GM12878 (cell line): ENCODE measurements at regions not wholly inside any gene's neighbourhood (a gene's known extent, or its start where the extent isn't known, plus 50 kb on each side); places are given as distances from the start of the nearest gene placed in this dataset.

Source experiments
- ATAC-seq: fragments of 200-7000 bp; cut with Tn5 transposase; 3 replicates; pipeline ENCODE4 v1.9.1; 2020; ENCODE audit warnings: mild to moderate bottlenecking, moderate library complexity
- BruUV-seq: library from RNA; stranded (reverse); fragments of 400-500 nt; replicated peaks from 2 replicates; lab custom pipeline; 2021; lab: Mats Ljungman, UMichigan
- CTCF ChIA-PET: fragments of 300-600 bp; sonication (Branson Sonifier 250); formaldehyde crosslinking; extraction: SDS; loops from one replicate; lab custom pipeline; 2021; ENCODE audit warnings: inconsistent platforms; lab: Yijun Ruan, JAX
- POLR2A ChIA-PET: fragments of 350-600 bp; formaldehyde crosslinking; extraction: SDS; loops from one replicate; lab custom pipeline; 2021; ENCODE audit warnings: inconsistent platforms; lab: Charles Lee
- RAD21 ChIA-PET: fragments of 300-600 bp; sonication (Branson Sonifier 250); formaldehyde crosslinking; loops from one replicate; lab custom pipeline; 2023; ENCODE audit warnings: antibody characterized with exemption; ENCODE audit not compliant: unreplicated experiment; lab: Charles Lee
- SMC1A ChIA-PET: fragments of 300-600 bp; sonication (Branson Sonifier 250); formaldehyde crosslinking; loops from one replicate; lab custom pipeline; 2023; ENCODE audit not compliant: unreplicated experiment, uncharacterized antibody; lab: Charles Lee
- DNase-seq: peaks from one replicate; pipeline ENCODE4 v3.0.0-alpha.2; 2011; ENCODE audit warnings: low read depth, low spot score
- FAIRE-seq: peaks from 3 replicates; lab custom pipeline; 2011; peaks lifted over from hg19 to GRCh38; lab: Jason Lieb, UNC
- H2AFZ ChIP-seq: 2 replicates; pipeline ENCODE4 v1.6.0; 2011; ENCODE audit warnings: low read depth, low read length, control low read depth; ENCODE audit not compliant: control insufficient read depth
- H3K27ac ChIP-seq: 2 replicates; pipeline ENCODE4 v1.5.1; 2011; ENCODE audit warnings: control low read depth; ENCODE audit not compliant: control insufficient read depth, insufficient read depth
- H3K27me3 ChIP-seq, 2 experiments: replicated peaks in 1 of 2; 2 replicates each; pipeline versions ENCODE4 v1.6.0 to v1.6.1; 2011; ENCODE audit warnings: low read length in 1 of 2; ENCODE audit not compliant: control insufficient read depth in 2 of 2, insufficient read depth in 2 of 2
- H3K36me3 ChIP-seq, 2 experiments: 2 replicates each; pipeline ENCODE4 v1.5.1; 2011; ENCODE audit warnings: low read length in 1 of 2; ENCODE audit not compliant: control insufficient read depth in 2 of 2, insufficient read depth in 2 of 2
- H3K4me1 ChIP-seq: 2 replicates; pipeline ENCODE4 v1.6.1; 2011; ENCODE audit warnings: mild to moderate bottlenecking, low read length, moderate library complexity, mixed read lengths; ENCODE audit not compliant: control insufficient read depth, insufficient read depth
- H3K4me2 ChIP-seq: 2 replicates; pipeline ENCODE4 v1.6.0; 2011; ENCODE audit warnings: control low read depth; ENCODE audit not compliant: control insufficient read depth, insufficient read depth
- H3K4me3 ChIP-seq: fragments of 200-600 bp; sonication (generic); 2 replicates; pipeline ENCODE4 v1.5.1; 2016
- H3K79me2 ChIP-seq: 2 replicates; pipeline ENCODE4 v1.6.0; 2011; ENCODE audit warnings: low read length; ENCODE audit not compliant: control insufficient read depth, insufficient read depth
- H3K9ac ChIP-seq: 2 replicates; pipeline ENCODE4 v1.8.0; 2011; ENCODE audit warnings: low read length, control low read depth, mixed read lengths; ENCODE audit not compliant: control insufficient read depth, insufficient read depth
- H3K9me3 ChIP-seq: replicated peaks from 3 replicates; pipeline ENCODE4 v1.5.1; 2011; ENCODE audit warnings: mild to moderate bottlenecking, low read length; ENCODE audit not compliant: control insufficient read depth, insufficient read depth
- H4K20me1 ChIP-seq: 2 replicates; pipeline ENCODE4 v1.6.0; 2011; ENCODE audit not compliant: control insufficient read depth, insufficient read depth
- ASH2L ChIP-seq: fragments of 300-600, 200-600 bp; sonication (generic); IDR thresholded peaks from 2 replicates; pipeline ENCODE4 v1.6.1; 2017; ENCODE audit warnings: low read depth, mild to moderate bottlenecking, borderline replicate concordance
- CUX1 ChIP-seq: IDR thresholded peaks from 2 replicates; pipeline ENCODE4 v1.6.1; 2012; ENCODE audit warnings: improper control_type of control experiment, low read depth, low read length; ENCODE audit not compliant: insufficient replicate concordance
- DPF2 ChIP-seq: fragments of 450-650 bp; IDR thresholded peaks from 2 replicates; pipeline ENCODE4 v1.6.1; 2017; ENCODE audit warnings: mild to moderate bottlenecking
- HDAC6 ChIP-seq: fragments of 200-600 bp; sonication (generic); IDR thresholded peaks from one replicate; pipeline ENCODE4 v1.8.0; 2017; ENCODE audit warnings: antibody characterized with exemption; ENCODE audit not compliant: unreplicated experiment
- IRF3 ChIP-seq: fragments of 450-650 bp; IDR thresholded peaks from 2 replicates; pipeline ENCODE4 v1.6.1; 2014; ENCODE audit warnings: mild to moderate bottlenecking
- KLF5 ChIP-seq: fragments of 450-650 bp; IDR thresholded peaks from 2 replicates; pipeline ENCODE4 v1.6.1; 2014; ENCODE audit warnings: mild to moderate bottlenecking; ENCODE audit not compliant: partially characterized antibody
- MEF2A ChIP-seq: IDR thresholded peaks from 2 replicates; pipeline ENCODE4 v1.6.1; 2011; ENCODE audit warnings: low read depth, mild to moderate bottlenecking, low read length, moderate library complexity; ENCODE audit not compliant: insufficient read depth
- MLLT1 ChIP-seq: fragments of 450-650 bp; IDR thresholded peaks from 2 replicates; pipeline ENCODE4 v1.6.1; 2016; ENCODE audit warnings: mild to moderate bottlenecking
- NFYB ChIP-seq: IDR thresholded peaks from 2 replicates; pipeline ENCODE4 v1.6.1; 2011; ENCODE audit warnings: low read depth, mild to moderate bottlenecking, low read length, improper control_type of control experiment, moderate library complexity; ENCODE audit not compliant: insufficient read depth
- PAX5 ChIP-seq: IDR thresholded peaks from 2 replicates; pipeline ENCODE4 v1.6.1; 2011; ENCODE audit warnings: low read depth, low read length, borderline replicate concordance
- SIN3A ChIP-seq: IDR thresholded peaks from 2 replicates; pipeline ENCODE4 v1.6.1; 2012; ENCODE audit warnings: low read depth, low read length, improper control_type of control experiment
- SREBF1 ChIP-seq: IDR thresholded peaks from 2 replicates; pipeline ENCODE4 v1.6.1; 2012; ENCODE audit warnings: mild to moderate bottlenecking, low read length
- SRF ChIP-seq, 2 experiments: IDR thresholded peaks; 2 replicates each; pipeline ENCODE4 v1.6.1; 2011; ENCODE audit warnings: low read depth in 2 of 2, low read length in 2 of 2, mild to moderate bottlenecking in 1 of 2, moderate library complexity in 1 of 2
- WGBS: methylation state at CpG from one replicate; pipeline ENCODE4 v1.1.6; 2016; ENCODE audit warnings: low lambda C conversion rate; ENCODE audit not compliant: insufficient replicate concordance, insufficient coverage; ENCODE audit errors: missing lambda C conversion rate; 5-methylcytosine and 5-hydroxymethylcytosine counted together
- in situ Hi-C: fragments of 300-500 bp; cut with MboI; formaldehyde crosslinking; loops from 9 replicates; pipeline ENCODE4 v1.14.3; 2018; ENCODE audit warnings: mixed read lengths
- intact Hi-C: fragments of 100-400 bp; cut with micrococcal nuclease; formaldehyde crosslinking; loops from one replicate; pipeline ENCODE4 v1.14.2; 2022; ENCODE audit not compliant: unreplicated experiment

GRCh38 chr7:26038201-26038990 is 113.6 kb upstream of the NFE2L3 start (continued):
- TF ChIP-seq CUX1 (no peak), SIN3A (no peak), IRF3 (no peak), SREBF1 (no peak), HDAC6 (no peak)

- no peaks in the 10 kb centered on the region for H3K9me3 ChIP-seq
- FAIRE-seq (no peak), DNase-seq (no peak), ATAC-seq (no peak)
- 60% methylated on average over 5 of the region's 5 CpGs for WGBS
- H3K9ac ChIP-seq: no peak overlapping the region
- intact Hi-C loops: no loop called here
- H2AFZ ChIP-seq: no peak overlapping the region
- no peaks in the 10 kb centered on the region for H4K20me1 ChIP-seq
- H3K4me3 ChIP-seq: no peak overlapping the region
- peaks cover 4 to 6% of the 10 kb centered on the region in 2 experiments; a peak in 3 of 4 replicates for H3K27me3 ChIP-seq
- no TSS peak for BruUV-seq
- H3K27ac ChIP-seq: no peak overlapping the region
- in situ Hi-C loops: no loop called here
- no peaks in the 10 kb centered on the region for H3K79me2 ChIP-seq
- ChIA-PET RAD21 (no interaction called here), POLR2A (no interaction called here), SMC1A (interaction anchor here (0.6 kb wide), 1 partner anchor 10 kb away, joined by 4 read pairs; no protein-coding TSS in a partner anchor), CTCF (no interaction called here)
- H3K4me2 ChIP-seq: no peak overlapping the region
- no peaks in the 10 kb centered on the region for H3K36me3 ChIP-seq
- no peaks in the 10 kb centered on the region for H3K4me1 ChIP-seq
- TF ChIP-seq MEF2A (no peak), DPF2 (no peak), ASH2L (no peak), KLF5 (no peak), PAX5 (no peak), SRF (IDR thresholded peaks at IDR 0.05; ENCODE audit: low read depth in 2 of 2, low read length in 2 of 2) (no peak), IRF3 (no peak), NFYB (no peak), MLLT1 (no peak)
Observed at GRCh38 chr7:26040085-26040484, 111.9 kb upstream of the NFE2L3 start.
